HG03457 (cell line): ENCODE measurements at regions not wholly inside any gene's neighbourhood (a gene's known extent, or its start where the extent isn't known, plus 50 kb on each side); places are given as distances from the start of the nearest gene placed in this dataset.
A peak's percentile ranks its signal among the peaks of the same experiment; 100 is the strongest.
"Not testable (repeated sequence)": the region's sequence is repeated elsewhere in the genome, so short reads cannot be mapped to it uniquely, and the experiment has no call there.

Source experiments
- ATAC-seq: cut with Tn5 transposase; IDR thresholded peaks from one replicate; pipeline ENCODE4 v1.9.1; 2021; ENCODE audit warnings: moderate number of reproducible peaks; ENCODE audit not compliant: unreplicated experiment

DNA sequence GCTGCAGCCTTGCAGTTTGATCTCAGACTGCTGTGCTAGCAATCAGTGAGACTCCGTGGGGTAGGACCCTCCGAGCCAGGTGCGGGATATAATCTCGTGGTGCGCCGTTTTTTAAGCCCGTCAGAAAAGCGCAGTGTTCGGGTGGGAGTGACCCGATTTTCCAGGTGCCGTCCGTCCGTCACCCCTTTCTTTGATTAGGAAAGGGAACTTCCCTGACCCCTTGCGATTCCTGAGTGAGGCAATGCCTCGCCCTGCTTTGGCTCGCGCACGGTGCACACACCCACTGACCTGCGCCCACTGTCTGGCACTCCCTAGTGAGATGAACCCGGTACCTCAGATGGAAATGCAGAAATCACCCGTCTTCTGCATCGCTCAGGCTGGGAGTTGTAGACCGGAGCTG is 203.2 kb downstream of the SNCAIP start:
- not testable (repeated sequence) for ATAC-seq

DNA sequence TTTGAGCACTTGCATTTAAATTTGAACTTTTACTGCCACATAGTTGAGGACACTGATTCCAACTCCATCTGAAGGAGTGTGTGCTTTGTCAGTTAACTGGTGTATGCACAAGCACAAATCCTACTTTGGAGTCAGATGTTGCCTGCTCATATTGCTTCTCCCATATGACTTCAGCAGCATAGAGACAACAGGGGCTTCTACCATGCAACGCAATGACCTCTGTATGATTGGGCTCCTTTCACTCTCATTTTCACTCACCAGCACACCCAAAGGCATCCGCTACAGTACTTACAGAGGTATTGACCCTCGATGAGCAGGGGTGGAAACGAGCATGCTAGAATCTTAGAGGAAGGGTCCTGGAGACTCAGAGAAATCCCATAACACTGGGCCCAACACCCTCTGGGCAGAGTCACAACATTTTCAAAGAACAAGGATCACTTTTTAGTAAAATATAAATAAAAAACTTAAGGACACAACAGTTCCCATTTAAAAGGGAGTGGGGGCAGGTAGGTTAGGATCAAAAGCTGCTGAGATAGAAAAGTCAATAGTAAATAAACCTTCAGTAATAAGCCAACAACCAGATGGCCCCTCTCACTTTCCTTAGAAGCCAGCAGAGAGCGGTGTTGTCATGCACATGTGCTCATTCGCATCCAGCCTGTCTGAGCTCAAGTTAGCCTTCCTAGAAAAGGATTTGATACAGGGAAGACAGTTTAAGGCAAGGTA is 203.8 kb downstream of the SNCAIP start:
- ATAC-seq: peak; percentile 57

- ATAC-seq: no peak
Measured at GRCh38 chr5:122516432-122516743, 204.4 kb downstream of the SNCAIP start.

GRCh38 chr5:122517091-122517490 is 205.1 kb downstream of the SNCAIP start:
- no peak for ATAC-seq

DNA sequence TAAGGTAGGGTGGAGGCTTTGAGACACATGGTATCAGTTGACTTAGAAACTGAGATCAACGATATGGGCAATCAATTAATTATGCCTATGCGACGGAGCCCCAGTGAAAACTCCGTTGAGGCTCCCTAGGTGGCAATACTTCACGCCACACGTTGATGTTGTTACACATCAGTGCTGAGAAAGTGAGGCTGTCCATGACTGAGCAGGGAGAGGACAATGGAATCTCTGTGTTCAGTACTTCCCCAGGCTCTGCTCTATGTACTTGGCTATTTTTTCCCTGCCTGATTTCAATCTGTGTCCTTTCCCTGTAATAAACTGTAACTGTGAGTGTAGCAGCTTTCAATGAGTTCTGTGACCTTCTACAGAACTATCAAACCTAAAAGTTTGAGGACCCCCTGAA is 211.7 kb downstream of the SNCAIP start:
- no peak for ATAC-seq

GRCh38 chr5:122527547-122527946 is 215.5 kb downstream of the SNCAIP start:
- ATAC-seq: no peak

DNA sequence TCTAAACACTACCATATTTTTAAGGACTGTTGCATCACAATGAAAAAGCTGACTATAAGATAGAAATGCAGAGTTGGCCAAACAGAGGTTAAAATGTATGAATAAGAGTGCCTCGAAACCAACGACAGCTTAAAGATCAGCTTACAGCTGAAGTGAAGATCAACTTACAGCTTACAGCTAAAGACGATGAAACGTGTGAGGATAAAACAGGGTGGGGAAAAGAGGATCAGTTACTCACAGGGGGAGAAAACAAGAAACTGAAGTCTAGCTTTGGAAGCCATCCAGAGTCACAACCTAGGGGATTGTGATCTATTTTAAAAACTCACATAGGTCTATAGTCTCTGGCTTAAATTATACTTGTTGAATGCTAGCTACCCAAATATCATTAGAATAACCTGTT is 220.0 kb downstream of the SNCAIP start:
- no peak for ATAC-seq

DNA sequence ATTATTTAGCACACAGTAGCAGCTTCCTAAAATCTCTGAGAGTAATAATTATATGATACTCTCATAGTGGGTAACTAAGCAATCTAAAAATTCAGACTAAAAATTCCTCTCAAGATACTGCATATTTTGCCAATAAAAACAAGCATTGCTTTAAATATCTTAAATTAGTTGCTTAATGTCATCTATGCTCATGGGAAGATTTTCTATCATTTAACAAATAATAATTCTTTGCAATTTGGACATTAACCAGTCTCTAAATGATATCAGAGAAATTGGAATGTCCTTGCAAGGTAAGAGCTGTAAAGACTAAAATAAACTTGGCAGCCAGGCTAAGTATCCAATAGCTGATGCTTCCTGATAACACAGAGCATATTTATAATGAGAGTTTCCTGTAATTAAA is 221.8 kb downstream of the SNCAIP start:
- no peak for ATAC-seq

DNA sequence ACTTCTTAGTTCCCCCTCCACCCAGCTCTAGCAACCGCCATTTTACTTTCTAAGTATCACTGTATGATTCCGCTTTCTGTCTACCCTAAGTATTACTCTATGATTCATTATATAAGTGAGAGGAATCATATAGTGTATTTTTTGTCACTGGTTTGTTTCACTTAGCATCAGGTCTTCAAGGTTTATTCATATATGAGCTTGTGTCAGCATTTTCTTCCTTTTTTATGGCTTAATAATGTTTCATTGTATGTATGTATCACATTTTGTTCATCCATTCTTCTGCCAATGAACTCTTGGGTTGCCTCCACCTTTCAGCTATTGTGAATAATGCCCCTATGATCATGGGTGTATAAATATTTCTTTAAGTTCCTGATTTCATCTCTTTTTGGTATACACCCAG is 222.8 kb downstream of the SNCAIP start:
- no peak for ATAC-seq

GRCh38 chr5:122541388-122541787 is 229.4 kb downstream of the SNCAIP start:
- ATAC-seq: no peak

- no peak for ATAC-seq
Measured at GRCh38 chr5:122545986-122546385, 228.9 kb upstream of the SNX2 start.

GRCh38 chr5:122547219-122547618 is 227.7 kb upstream of the SNX2 start:
- no peak for ATAC-seq

- ATAC-seq: no peak
Measured at GRCh38 chr5:122547669-122548068, 227.2 kb upstream of the SNX2 start.

DNA sequence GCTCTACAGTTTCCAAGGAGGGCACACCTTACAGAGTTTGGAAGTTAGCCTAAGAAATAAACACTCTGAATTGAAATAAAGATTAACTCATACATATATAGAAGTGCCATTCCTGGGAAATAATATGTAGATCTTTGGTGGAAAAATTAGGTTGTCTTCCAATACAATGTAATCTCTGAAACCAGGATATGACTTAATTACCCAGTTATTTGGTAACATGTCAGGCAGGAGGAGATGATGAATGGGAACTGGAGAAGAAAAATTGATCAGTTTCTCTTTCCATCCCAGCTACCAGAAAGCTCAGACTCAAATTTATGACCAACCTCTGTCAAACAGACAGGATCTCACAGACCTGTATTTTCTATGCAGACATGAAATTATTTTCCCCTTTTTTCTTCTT is 215.2 kb upstream of the SNX2 start:
- ATAC-seq: no peak

- no peak for ATAC-seq
Measured at GRCh38 chr5:122561209-122561608, 213.7 kb upstream of the SNX2 start.

DNA sequence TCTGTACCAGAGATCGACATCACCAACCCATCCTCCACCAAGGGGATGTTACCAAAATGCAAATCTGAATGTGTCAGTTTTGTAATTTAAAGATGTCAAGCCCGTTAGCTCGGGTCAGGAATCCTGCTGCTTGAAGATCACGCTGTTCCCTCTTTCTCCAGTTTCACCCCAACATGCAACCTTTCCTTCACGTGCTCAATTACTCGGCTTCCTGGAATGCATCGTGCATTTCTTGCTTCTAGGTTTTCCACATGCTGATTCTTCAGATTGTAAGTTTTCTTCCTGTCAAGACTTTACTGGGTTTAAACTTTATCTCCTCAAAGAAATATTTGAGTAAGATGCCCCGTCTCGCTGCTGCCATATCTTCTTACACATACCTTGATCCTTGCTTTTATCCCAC is 209.5 kb upstream of the SNX2 start:
- no peak for ATAC-seq

GRCh38 chr5:122576256-122577016 is 198.4 kb upstream of the SNX2 start:
- ATAC-seq: no peak

DNA sequence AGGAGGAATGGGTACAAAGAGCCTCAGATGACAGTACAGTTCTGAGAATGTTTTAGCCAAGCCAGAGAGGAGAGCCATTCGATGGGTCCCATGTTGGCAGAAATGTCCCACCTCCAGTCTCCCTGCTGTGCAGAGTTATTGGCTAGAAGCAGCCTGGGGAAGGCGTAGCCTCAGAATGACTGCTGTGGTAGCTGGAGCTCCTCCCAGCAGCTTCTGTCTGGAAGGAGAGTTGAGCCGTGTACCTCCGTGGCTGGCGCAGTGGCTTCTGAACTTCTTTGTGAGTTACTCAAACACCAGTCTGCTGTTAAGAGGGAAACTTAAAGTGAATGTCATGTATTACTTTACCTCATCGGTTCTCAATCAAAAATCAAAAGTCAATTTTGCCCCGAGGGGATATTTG is 193.3 kb upstream of the SNX2 start:
- no peak for ATAC-seq

GRCh38 chr5:122584411-122585300 is 190.2 kb upstream of the SNX2 start:
- no peak for ATAC-seq

DNA sequence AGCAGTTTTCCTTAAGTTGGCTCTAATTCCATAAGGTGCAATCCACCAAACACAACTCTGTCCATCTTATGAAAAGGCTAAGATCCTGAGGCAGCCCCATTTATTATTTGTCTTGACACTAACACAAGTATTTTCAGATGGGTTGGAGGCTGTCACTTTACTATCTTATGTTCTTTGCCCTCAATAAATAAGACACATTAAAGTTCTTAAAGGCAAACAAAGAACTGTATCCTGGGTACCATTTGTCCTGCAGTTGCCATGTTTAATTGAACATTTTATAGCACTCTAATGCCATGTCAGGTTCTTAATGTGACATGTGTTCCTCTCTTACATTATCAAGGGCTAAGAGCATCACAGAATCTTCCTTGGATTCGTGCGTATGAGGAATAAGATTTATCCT is 189.5 kb upstream of the SNX2 start:
- no peak for ATAC-seq

DNA sequence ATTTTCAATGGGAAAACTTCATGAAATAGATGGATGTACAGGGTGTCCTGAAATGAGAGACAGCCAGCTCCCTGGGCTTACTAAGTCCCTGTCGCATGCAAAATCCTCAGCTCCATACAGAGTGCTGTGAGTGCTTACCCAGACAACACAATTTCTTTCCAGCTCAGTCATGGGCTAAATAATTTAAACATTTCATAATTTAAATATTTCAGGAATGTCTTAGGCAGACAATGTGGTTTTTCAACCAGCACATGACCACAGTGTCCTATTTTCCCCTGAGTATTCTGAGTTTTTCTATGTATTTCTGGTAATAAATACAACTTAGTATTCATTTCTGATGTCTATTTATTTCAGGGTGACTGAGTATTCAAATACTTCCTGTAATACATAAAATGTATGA is 188.5 kb upstream of the SNX2 start:
- no peak for ATAC-seq

- no peak for ATAC-seq
Measured at GRCh38 chr5:122591828-122592227, 183.1 kb upstream of the SNX2 start.
